ENCODE measurements at regions not wholly inside any gene's neighbourhood (a gene's known extent, or its start where the extent isn't known, plus 50 kb on each side); places are given as distances from the start of the nearest gene placed in this dataset.

DNA sequence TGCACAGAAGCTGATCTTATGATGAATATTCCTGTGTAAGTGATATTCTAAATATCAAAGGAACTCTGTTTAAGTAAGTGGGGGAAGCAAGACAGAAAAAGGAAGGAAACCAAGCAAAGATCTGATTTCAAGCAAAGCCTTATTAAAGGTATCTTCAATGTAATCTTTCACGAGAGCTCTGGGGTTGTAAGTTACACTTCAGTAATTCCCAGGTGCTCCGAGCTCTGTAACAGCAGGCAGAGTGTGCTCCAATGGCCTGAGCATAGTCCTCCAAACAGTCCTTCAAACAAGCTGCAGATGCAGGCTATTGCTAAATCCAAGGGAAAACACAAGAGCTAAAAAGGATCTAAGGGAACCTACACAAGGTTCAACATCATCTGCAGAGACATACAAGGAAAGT lies 949.7 kb upstream of the TMPRSS15 start:
- H3K4me3 ChIP-seq (ENCODE audit: low read depth, low read length): no peak overlapping the region
- no peaks in the 10 kb centered on the region for H3K36me3 ChIP-seq (replicated peaks)
- H3K27ac ChIP-seq: no peak overlapping the region
- TF ChIP-seq, protein P1, sequence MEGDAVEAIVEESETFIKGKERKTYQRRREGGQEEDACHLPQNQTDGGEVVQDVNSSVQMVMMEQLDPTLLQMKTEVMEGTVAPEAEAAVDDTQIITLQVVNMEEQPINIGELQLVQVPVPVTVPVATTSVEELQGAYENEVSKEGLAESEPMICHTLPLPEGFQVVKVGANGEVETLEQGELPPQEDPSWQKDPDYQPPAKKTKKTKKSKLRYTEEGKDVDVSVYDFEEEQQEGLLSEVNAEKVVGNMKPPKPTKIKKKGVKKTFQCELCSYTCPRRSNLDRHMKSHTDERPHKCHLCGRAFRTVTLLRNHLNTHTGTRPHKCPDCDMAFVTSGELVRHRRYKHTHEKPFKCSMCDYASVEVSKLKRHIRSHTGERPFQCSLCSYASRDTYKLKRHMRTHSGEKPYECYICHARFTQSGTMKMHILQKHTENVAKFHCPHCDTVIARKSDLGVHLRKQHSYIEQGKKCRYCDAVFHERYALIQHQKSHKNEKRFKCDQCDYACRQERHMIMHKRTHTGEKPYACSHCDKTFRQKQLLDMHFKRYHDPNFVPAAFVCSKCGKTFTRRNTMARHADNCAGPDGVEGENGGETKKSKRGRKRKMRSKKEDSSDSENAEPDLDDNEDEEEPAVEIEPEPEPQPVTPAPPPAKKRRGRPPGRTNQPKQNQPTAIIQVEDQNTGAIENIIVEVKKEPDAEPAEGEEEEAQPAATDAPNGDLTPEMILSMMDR (IDR thresholded peaks at IDR 0.05; ENCODE audit: low read depth, low read length, missing control alignments): no peak
- in situ Hi-C loops (cut with HindIII; ENCODE audit: low pct_ligation_motif_present, low sequenced_read_pairs): no loop called here
- DNase-seq: no peak
- H3K27me3 ChIP-seq (replicated peaks): no peaks in the 10 kb centered on the region

DNA sequence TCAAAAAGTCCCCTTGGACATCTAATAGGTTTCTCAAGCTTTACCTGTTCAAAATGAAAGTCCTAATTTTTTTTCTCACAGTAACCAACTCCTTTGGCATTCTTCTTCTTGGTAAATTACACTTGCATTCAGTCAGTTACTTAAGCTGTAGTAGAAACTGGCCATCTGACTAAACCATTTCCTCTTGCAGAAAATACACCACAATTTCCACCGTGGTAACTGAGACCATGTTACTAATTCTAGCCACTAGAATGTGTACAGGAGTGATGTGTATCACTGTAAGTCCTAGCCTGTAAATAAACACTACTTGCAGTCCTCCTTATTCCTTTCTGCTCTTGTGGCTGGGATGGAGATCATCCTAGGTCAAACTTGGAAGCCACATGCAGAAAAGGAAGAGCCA lies 965.4 kb upstream of the TMPRSS15 start:
- TF ChIP-seq, protein P1 (IDR thresholded peaks at IDR 0.05; ENCODE audit: low read depth, low read length, missing control alignments): no peak
- Histone ChIP-seq H3K4me3 (ENCODE audit: low read depth, low read length) (no peak overlapping the region), H3K27ac (no peak overlapping the region), H3K36me3 (replicated peaks) (no peaks in the 10 kb centered on the region), H3K27me3 (replicated peaks) (no peaks in the 10 kb centered on the region)
- no peak for DNase-seq
- in situ Hi-C loops (cut with HindIII; ENCODE audit: low pct_ligation_motif_present, low sequenced_read_pairs): no loop called here

DNA sequence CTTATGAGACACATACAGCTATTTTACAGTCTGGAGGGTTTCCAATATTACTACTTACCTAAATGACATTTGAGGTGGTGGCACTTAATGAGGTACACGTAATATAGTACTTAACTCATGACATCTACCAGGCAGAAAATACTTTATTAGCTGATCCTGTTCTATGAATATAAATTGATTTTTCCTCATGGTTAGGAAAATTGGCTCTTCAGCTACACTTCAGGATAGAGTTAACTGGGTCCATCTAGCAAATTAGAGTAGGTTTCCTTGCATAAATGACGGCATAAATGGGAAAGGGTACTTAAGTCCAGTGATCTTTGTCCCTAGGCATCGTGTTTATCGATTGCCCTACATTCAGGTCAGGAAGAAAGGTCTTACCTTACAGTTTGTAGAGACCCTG lies 988.8 kb upstream of the TMPRSS15 start:
- Histone ChIP-seq H3K36me3 (replicated peaks) (no peaks in the 10 kb centered on the region), H3K4me3 (ENCODE audit: low read depth, low read length) (no peak overlapping the region), H3K27me3 (replicated peaks) (no peaks in the 10 kb centered on the region), H3K27ac (no peak overlapping the region)
- in situ Hi-C loops (cut with HindIII; ENCODE audit: low pct_ligation_motif_present, low sequenced_read_pairs): no loop called here
- TF ChIP-seq, protein P1 (IDR thresholded peaks at IDR 0.05; ENCODE audit: low read depth, low read length, missing control alignments): no peak
- DNase-seq: no peak

DNA sequence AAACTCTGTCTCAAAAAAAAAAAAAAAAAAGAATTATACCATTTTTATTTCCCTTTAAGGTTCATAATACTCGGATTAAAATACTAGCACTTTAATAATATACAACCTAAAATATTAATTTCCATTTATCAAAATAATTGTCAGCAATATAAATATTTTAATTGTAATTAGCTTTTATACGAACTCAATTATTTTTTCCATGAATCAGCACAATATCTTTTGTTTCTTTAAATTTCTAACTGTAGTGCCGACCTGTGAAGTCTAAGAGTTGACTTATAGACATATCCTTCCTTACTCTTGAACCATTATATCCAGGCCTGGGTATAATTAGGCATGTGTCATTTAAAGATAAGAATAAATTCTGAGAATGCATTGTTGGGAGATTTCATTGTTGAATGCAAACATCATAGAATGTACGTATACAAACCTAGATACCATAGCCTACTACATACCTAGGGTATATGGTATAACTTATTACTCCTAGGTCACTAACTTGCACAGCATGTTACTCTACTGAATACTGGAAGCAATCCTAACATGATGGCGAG lies 996.7 kb upstream of the TMPRSS15 start:
- TF ChIP-seq, protein P1 (IDR thresholded peaks at IDR 0.05; ENCODE audit: low read depth, low read length, missing control alignments): no peak
- Histone ChIP-seq H3K36me3 (replicated peaks) (no peaks in the 10 kb centered on the region), H3K4me3 (ENCODE audit: low read depth, low read length) (no peak overlapping the region), H3K27me3 (replicated peaks) (no peaks in the 10 kb centered on the region), H3K27ac (no peak overlapping the region)
- in situ Hi-C loops (cut with HindIII; ENCODE audit: low pct_ligation_motif_present, low sequenced_read_pairs): no loop called here
- no peak for DNase-seq

DNA sequence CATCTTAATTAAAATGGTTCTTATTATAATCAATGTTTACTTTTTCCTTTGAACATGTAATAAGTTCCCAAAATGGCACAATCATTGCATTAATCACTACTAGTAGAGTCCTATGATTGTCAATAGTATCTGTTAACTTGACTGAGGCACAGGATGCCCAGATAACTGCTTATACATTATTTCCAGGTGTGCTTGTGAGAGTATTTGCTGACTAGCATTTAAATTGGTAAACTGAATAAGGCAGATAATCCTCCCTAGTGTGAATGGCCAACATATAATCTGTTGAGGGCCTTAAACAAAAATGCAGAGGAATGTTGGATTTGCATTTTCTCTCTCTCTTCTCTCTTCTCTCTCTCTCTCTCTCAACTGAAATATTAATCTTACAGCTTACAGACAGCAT lies 999.3 kb upstream of the TMPRSS15 start:
- Histone ChIP-seq H3K27me3 (replicated peaks) (no peaks in the 10 kb centered on the region), H3K27ac (no peak overlapping the region), H3K36me3 (replicated peaks) (no peaks in the 10 kb centered on the region), H3K4me3 (ENCODE audit: low read depth, low read length) (no peak overlapping the region)
- TF ChIP-seq, protein P1 (IDR thresholded peaks at IDR 0.05; ENCODE audit: low read depth, low read length, missing control alignments): no peak
- no peak for DNase-seq
- in situ Hi-C loops (cut with HindIII; ENCODE audit: low pct_ligation_motif_present, low sequenced_read_pairs): no loop called here

DNA sequence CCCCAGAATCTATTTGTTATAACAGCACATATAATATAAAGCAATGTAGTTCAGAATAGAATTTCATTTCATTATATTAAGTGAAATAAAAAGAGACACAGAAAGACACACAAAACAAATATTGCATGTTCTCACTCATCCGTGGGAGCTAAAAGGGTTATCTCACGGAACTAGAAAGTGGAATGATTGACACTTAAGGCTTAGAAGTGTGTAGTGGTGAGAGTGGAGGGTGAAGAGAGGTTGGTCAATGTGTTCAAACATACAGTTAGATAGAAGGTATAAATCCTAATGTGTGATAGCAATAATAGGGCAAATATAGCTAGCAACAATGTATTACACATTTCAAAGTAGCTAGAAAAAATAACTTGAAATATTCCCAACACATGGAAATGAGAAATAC lies 1001.7 kb upstream of the TMPRSS15 start:
- no peaks in the 10 kb centered on the region for H3K27me3 ChIP-seq (replicated peaks)
- in situ Hi-C loops (cut with HindIII; ENCODE audit: low pct_ligation_motif_present, low sequenced_read_pairs): no loop called here
- no peak for DNase-seq
- H3K36me3 ChIP-seq (replicated peaks): no peaks in the 10 kb centered on the region
- H3K4me3 ChIP-seq (ENCODE audit: low read depth, low read length): no peak overlapping the region
- TF ChIP-seq, protein P1 (IDR thresholded peaks at IDR 0.05; ENCODE audit: low read depth, low read length, missing control alignments): no peak
- H3K27ac ChIP-seq: no peak overlapping the region
